ENCODE measurements at regions not wholly inside any gene's neighbourhood (a gene's known extent, or its start where the extent isn't known, plus 50 kb on each side); places are given as distances from the start of the nearest gene placed in this dataset.
"Not testable (repeated sequence)": the region's sequence is repeated elsewhere in the genome, so short reads cannot be mapped to it uniquely, and the experiment has no call there.

- DNase-seq, result no peak
Observed at GRCh38 chr1:157249326-157249725, 111.1 kb upstream of the ETV3 start.

- DNase-seq, result not testable (repeated sequence)
Observed at GRCh38 chr1:157247764-157248049, 109.5 kb upstream of the ETV3 start.

- no peak for DNase-seq
Observed at GRCh38 chr1:157247005-157247763, 109.0 kb upstream of the ETV3 start.

- no peak for DNase-seq
Observed at GRCh38 chr1:157245823-157246222, 107.6 kb upstream of the ETV3 start.

GRCh38 chr1:157241185-157241538, 103.0 kb upstream of the ETV3 start:
- no peak for DNase-seq

- no peak for DNase-seq
Observed at GRCh38 chr1:157240495-157241184, 102.4 kb upstream of the ETV3 start.

GRCh38 chr1:157239936-157240335, 101.7 kb upstream of the ETV3 start:
- DNase-seq, result no peak

GRCh38 chr1:157238585-157238984, 100.4 kb upstream of the ETV3 start:
- DNase-seq, result no peak

GRCh38 chr1:157237981-157238380, 99.8 kb upstream of the ETV3 start:
- DNase-seq, result no peak

- DNase-seq, result no peak
Observed at GRCh38 chr1:157237522-157237921, 99.3 kb upstream of the ETV3 start.

- no peak for DNase-seq
Observed at GRCh38 chr1:157236072-157236471, 97.9 kb upstream of the ETV3 start.

- no peak for DNase-seq
Observed at GRCh38 chr1:157235307-157235706, 97.1 kb upstream of the ETV3 start.

GRCh38 chr1:157234705-157235273, 96.6 kb upstream of the ETV3 start:
- no peak for DNase-seq

GRCh38 chr1:157233131-157233530, 94.9 kb upstream of the ETV3 start:
- DNase-seq, result peak in 1 of 5 donors; percentile 60

- no peak for DNase-seq
Observed at GRCh38 chr1:157231846-157232525, 93.8 kb upstream of the ETV3 start.

GRCh38 chr1:157230500-157230899, 92.3 kb upstream of the ETV3 start:
- DNase-seq, result no peak

- DNase-seq, result no peak
Observed at GRCh38 chr1:157227700-157228099, 89.5 kb upstream of the ETV3 start.

GRCh38 chr1:157226739-157227138, 88.5 kb upstream of the ETV3 start:
- DNase-seq, result peak in 1 of 5 donors; percentile 36

GRCh38 chr1:157219600-157219999, 81.4 kb upstream of the ETV3 start:
- DNase-seq, result no peak

GRCh38 chr1:157219182-157219581, 81.0 kb upstream of the ETV3 start:
- DNase-seq, result no peak

- no peak for DNase-seq
Observed at GRCh38 chr1:157218671-157219070, 80.5 kb upstream of the ETV3 start.

GRCh38 chr1:157217486-157217885, 79.3 kb upstream of the ETV3 start:
- DNase-seq, result no peak

- DNase-seq, result no peak
Observed at GRCh38 chr1:157213836-157214235, 75.6 kb upstream of the ETV3 start.

GRCh38 chr1:157209514-157209913, 71.3 kb upstream of the ETV3 start:
- DNase-seq, result no peak
